HCEC 1CT (cell line): ENCODE measurements at regions not wholly inside any gene's neighbourhood (a gene's known extent, or its start where the extent isn't known, plus 50 kb on each side); places are given as distances from the start of the nearest gene placed in this dataset.

Experiments used
- DNase-seq: peaks from one replicate; pipeline ENCODE4 v3.0.0-alpha.2; 2017

GRCh38 chr2:81984969-81985637 is 1680.6 kb upstream of the LRRTM1 start:
- no peak for DNase-seq

- no peak for DNase-seq
Observed at GRCh38 chr2:81981585-81981984, 1677.0 kb upstream of the LRRTM1 start.

GRCh38 chr2:81979086-81979485 is 1674.5 kb upstream of the LRRTM1 start:
- DNase-seq = no peak

GRCh38 chr2:81976998-81977397 is 1672.4 kb upstream of the LRRTM1 start:
- DNase-seq = no peak

- no peak for DNase-seq
Observed at GRCh38 chr2:81974216-81974615, 1669.7 kb upstream of the LRRTM1 start.

- no peak for DNase-seq
Observed at GRCh38 chr2:81942876-81943275, 1638.3 kb upstream of the LRRTM1 start.

- DNase-seq = no peak
Observed at GRCh38 chr2:81942136-81942680, 1637.7 kb upstream of the LRRTM1 start.

GRCh38 chr2:81940266-81940955 is 1635.9 kb upstream of the LRRTM1 start:
- no peak for DNase-seq

GRCh38 chr2:81937944-81938343 is 1633.4 kb upstream of the LRRTM1 start:
- DNase-seq = no peak

- no peak for DNase-seq
Observed at GRCh38 chr2:81903534-81903933, 1599.0 kb upstream of the LRRTM1 start.

GRCh38 chr2:81901017-81901416 is 1596.5 kb upstream of the LRRTM1 start:
- no peak for DNase-seq

GRCh38 chr2:81895620-81896250 is 1591.2 kb upstream of the LRRTM1 start:
- DNase-seq = no peak

GRCh38 chr2:81894451-81894990 is 1590.0 kb upstream of the LRRTM1 start:
- DNase-seq = no peak

- no peak for DNase-seq
Observed at GRCh38 chr2:81876624-81877023, 1572.1 kb upstream of the LRRTM1 start.

GRCh38 chr2:81872006-81872405 is 1567.5 kb upstream of the LRRTM1 start:
- DNase-seq = no peak

- DNase-seq = no peak
Observed at GRCh38 chr2:81870119-81870518, 1565.6 kb upstream of the LRRTM1 start.

GRCh38 chr2:81858998-81859397 is 1554.4 kb upstream of the LRRTM1 start:
- no peak for DNase-seq

- no peak for DNase-seq
Observed at GRCh38 chr2:81853341-81853740, 1548.8 kb upstream of the LRRTM1 start.

GRCh38 chr2:81852651-81853050 is 1548.1 kb upstream of the LRRTM1 start:
- no peak for DNase-seq

GRCh38 chr2:81839780-81840179 is 1535.2 kb upstream of the LRRTM1 start:
- DNase-seq = no peak

- no peak for DNase-seq
Observed at GRCh38 chr2:81835321-81836000, 1530.9 kb upstream of the LRRTM1 start.

- DNase-seq = no peak
Observed at GRCh38 chr2:81786811-81787210, 1482.3 kb upstream of the LRRTM1 start.
